Uterus (tissue), 3 donors: ENCODE measurements at regions not wholly inside any gene's neighbourhood (a gene's known extent, or its start where the extent isn't known, plus 50 kb on each side); places are given as distances from the start of the nearest gene placed in this dataset.

Source experiments
- DNase-seq, 2 donors: peaks; one replicate each; pipeline ENCODE4 v3.0.0-alpha.2; 2019 to 2020
- H3K27ac ChIP-seq, 2 donors: fragments of 200-600 bp; sonication (generic); 1 replicate in 1 of 2; 2 replicates in 1 of 2; pipeline ENCODE4 v1.5.1; 2016 to 2018
- H3K27me3 ChIP-seq, 2 donors: fragments of 200-600 bp; sonication (generic); one replicate each; pipeline ENCODE4 v1.5.1; 2018 to 2019; ENCODE audit warnings: control low read depth in 1 of 2
- H3K36me3 ChIP-seq, 2 donors: fragments of 200-600 bp; sonication (generic); one replicate each; pipeline ENCODE4 v1.5.1; 2019; ENCODE audit warnings: control low read depth in 1 of 2
- H3K4me1 ChIP-seq, 2 donors: fragments of 200-600 bp; sonication (generic); one replicate each; pipeline ENCODE4 v1.5.1; 2018 to 2019; ENCODE audit warnings: control low read depth in 1 of 2
- H3K4me3 ChIP-seq, 2 donors: fragments of 200-600 bp; sonication (generic); 1 replicate in 1 of 2; 2 replicates in 1 of 2; pipeline ENCODE4 v1.5.1; 2018 to 2019; ENCODE audit warnings: mild to moderate bottlenecking in 1 of 2
- H3K9me3 ChIP-seq, 2 donors: fragments of 200-600 bp; sonication (generic); one replicate each; pipeline ENCODE4 v1.5.1; 2019; ENCODE audit warnings: control low read depth in 1 of 2
- CTCF ChIP-seq, 4 experiments: fragments of 200-600 bp in 2 of 4; fragments of 450-650 bp in 2 of 4; sonication (generic) in 2 of 4; IDR thresholded peaks; one replicate each; pipeline ENCODE4 v1.5.1; 2016 to 2019; ENCODE audit warnings: antibody characterized with exemption in 4 of 4, mild to moderate bottlenecking in 2 of 4, moderate library complexity in 1 of 4
- POLR2A ChIP-seq, 2 donors: fragments of 450-650 bp; IDR thresholded peaks; one replicate each; pipeline ENCODE4 v1.6.1; 2016; ENCODE audit warnings: antibody characterized with exemption in 2 of 2, mild to moderate bottlenecking in 1 of 2, moderate library complexity in 1 of 2
- intact Hi-C: fragments of 100-400 bp; cut with DNase I; formaldehyde crosslinking; loops from one replicate; pipeline ENCODE4 v1.15.1; 2023; ENCODE audit warnings: low total_unique reads
- donor health status: DM: yes; HTN: yes; CAD: no.

GRCh38 chr2:176612736-176613135 lies 343.5 kb downstream of the MTX2 start:
- no peaks in the 10 kb centered on the region for H3K36me3 ChIP-seq
- intact Hi-C loops = no loop called here
- H3K9me3 ChIP-seq = no peaks in the 10 kb centered on the region
- no peaks in the 10 kb centered on the region for H3K4me1 ChIP-seq
- DNase-seq = no peak
- TF ChIP-seq POLR2A (IDR thresholded peaks at IDR 0.05) = no peak
- TF ChIP-seq CTCF (IDR thresholded peaks at IDR 0.05) = no peak
- no peaks in the 10 kb centered on the region for H3K27me3 ChIP-seq
- peak overlapping the region in 1 of 2 donors; percentile 21 for H3K27ac ChIP-seq
- H3K4me3 ChIP-seq = no peak overlapping the region

GRCh38 chr2:176613323-176613987 lies 344.2 kb downstream of the MTX2 start:
- Histone ChIP-seq H3K4me3 (no peak overlapping the region), H3K36me3 (no peaks in the 10 kb centered on the region), H3K27ac (peak overlapping the region; percentile 25 to 35), H3K9me3 (no peaks in the 10 kb centered on the region), H3K4me1 (no peaks in the 10 kb centered on the region), H3K27me3 (no peaks in the 10 kb centered on the region)
- intact Hi-C loops = no loop called here
- peak; percentile 28 to 49 for DNase-seq
- TF ChIP-seq POLR2A (IDR thresholded peaks at IDR 0.05) (no peak), CTCF (IDR thresholded peaks at IDR 0.05) (no peak)

GRCh38 chr2:176614049-176614448 lies 344.8 kb downstream of the MTX2 start:
- Histone ChIP-seq H3K36me3 (no peaks in the 10 kb centered on the region), H3K9me3 (no peaks in the 10 kb centered on the region), H3K4me3 (no peak overlapping the region), H3K27me3 (no peaks in the 10 kb centered on the region), H3K4me1 (no peaks in the 10 kb centered on the region), H3K27ac (peak overlapping the region; percentile 35)
- DNase-seq = no peak
- TF ChIP-seq CTCF (IDR thresholded peaks at IDR 0.05) (no peak), POLR2A (IDR thresholded peaks at IDR 0.05) (no peak)
- intact Hi-C loops = no loop called here

- no peaks in the 10 kb centered on the region for H3K36me3 ChIP-seq
- no peak for TF ChIP-seq POLR2A (IDR thresholded peaks at IDR 0.05)
- no peak for TF ChIP-seq CTCF (IDR thresholded peaks at IDR 0.05)
- intact Hi-C loops = no loop called here
- no peak overlapping the region for H3K4me3 ChIP-seq
- H3K27me3 ChIP-seq = no peaks in the 10 kb centered on the region
- no peaks in the 10 kb centered on the region for H3K4me1 ChIP-seq
- no peak for DNase-seq
- no peak overlapping the region for H3K27ac ChIP-seq
- H3K9me3 ChIP-seq = no peaks in the 10 kb centered on the region
These were observed 345.7 kb downstream of the MTX2 start for GRCh38 chr2:176614930-176615329.

- Histone ChIP-seq H3K9me3 (no peaks in the 10 kb centered on the region), H3K4me3 (no peak overlapping the region), H3K4me1 (no peaks in the 10 kb centered on the region), H3K36me3 (no peaks in the 10 kb centered on the region), H3K27ac (no peak overlapping the region), H3K27me3 (no peaks in the 10 kb centered on the region)
- DNase-seq = no peak
- intact Hi-C loops = no loop called here
- TF ChIP-seq POLR2A (IDR thresholded peaks at IDR 0.05) = no peak
- TF ChIP-seq CTCF (IDR thresholded peaks at IDR 0.05) = no peak
These were observed 350.3 kb downstream of the MTX2 start for GRCh38 chr2:176619504-176619903.
